GM23338 (cell line): ENCODE measurements at regions not wholly inside any gene's neighbourhood (a gene's known extent, or its start where the extent isn't known, plus 50 kb on each side); places are given as distances from the start of the nearest gene placed in this dataset.

Experiments
- CREB1 ChIP-seq: fragments of 250-450 bp; sonication (Bioruptor Pico); IDR thresholded peaks from 2 replicates; pipeline ENCODE4 v1.5.0; 2020; ENCODE audit warnings: low read depth, mild to moderate bottlenecking, moderate library complexity
- EZH2 ChIP-seq: fragments of 200-600 bp; sonication (generic); IDR thresholded peaks from one replicate; pipeline ENCODE4 v1.8.0; 2017; ENCODE audit warnings: antibody characterized with exemption, mild to moderate bottlenecking, low read depth; ENCODE audit not compliant: unreplicated experiment
- EZH2phosphoT487 ChIP-seq: fragments of 200-600 bp; sonication (generic); IDR thresholded peaks from one replicate; pipeline ENCODE4 v1.8.1; 2018; ENCODE audit warnings: antibody characterized with exemption; ENCODE audit not compliant: unreplicated experiment
- JUNB ChIP-seq: IDR thresholded peaks from one replicate; pipeline ENCODE4 v1.6.1; 2016; ENCODE audit warnings: antibody characterized with exemption; ENCODE audit not compliant: unreplicated experiment
- POLR2AphosphoS5 ChIP-seq: IDR thresholded peaks from 2 replicates; pipeline ENCODE4 v1.6.1; 2016; ENCODE audit warnings: antibody characterized with exemption, low read depth
- REST ChIP-seq: IDR thresholded peaks from one replicate; pipeline ENCODE4 v1.6.1; 2018; ENCODE audit warnings: antibody characterized with exemption; ENCODE audit not compliant: unreplicated experiment
- STAT1 ChIP-seq: IDR thresholded peaks from one replicate; pipeline ENCODE4 v1.6.1; 2016; ENCODE audit warnings: antibody characterized with exemption; ENCODE audit not compliant: unreplicated experiment
- ZNF331 ChIP-seq: fragments of 250-450 bp; sonication (Bioruptor Pico); IDR thresholded peaks from 2 replicates; pipeline ENCODE4 v1.5.0; 2020; ENCODE audit warnings: low read depth, mild to moderate bottlenecking, moderate library complexity
- TF ChIP-seq, protein P1 (sequence below), 2 experiments: fragments of 200-600 bp in 1 of 2; sonication (generic) in 1 of 2; conservative IDR thresholded peaks; 2 replicates each; pipeline versions ENCODE4 v1.5.1 to v1.6.1; 2016 to 2017; ENCODE audit warnings: antibody characterized with exemption in 2 of 2, low read depth in 2 of 2, mild to moderate bottlenecking in 2 of 2, moderate library complexity in 1 of 2

DNA sequence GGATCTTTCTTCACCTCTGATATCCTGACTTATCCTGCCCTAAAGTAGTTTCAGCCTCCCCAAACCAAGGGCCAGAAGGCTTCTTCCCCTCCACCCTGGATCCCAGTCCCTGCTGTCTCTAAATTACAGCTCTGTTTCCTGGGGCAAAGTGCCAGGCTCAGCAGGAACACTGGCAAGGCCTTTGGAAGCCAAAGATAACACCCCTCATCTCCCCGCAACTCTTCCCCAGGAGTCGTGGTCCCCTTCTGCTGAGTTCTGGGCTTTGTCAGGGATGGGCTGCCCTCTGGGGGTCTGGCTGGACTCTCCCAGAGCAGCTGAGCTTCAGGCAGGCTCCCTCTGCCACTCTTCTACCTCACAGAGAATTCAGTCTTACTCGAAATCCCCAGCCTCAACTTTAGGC, 53.8 kb upstream of the AMPD3 start:
- TF ChIP-seq CREB1 (CRISPR knock-in tag) (no peak), STAT1 (no peak), EZH2 (no peak), POLR2AphosphoS5 (no peak), EZH2phosphoT487 (no peak), REST (no peak), ZNF331 (CRISPR knock-in tag) (no peak), JUNB (no peak)
- TF ChIP-seq, protein P1, sequence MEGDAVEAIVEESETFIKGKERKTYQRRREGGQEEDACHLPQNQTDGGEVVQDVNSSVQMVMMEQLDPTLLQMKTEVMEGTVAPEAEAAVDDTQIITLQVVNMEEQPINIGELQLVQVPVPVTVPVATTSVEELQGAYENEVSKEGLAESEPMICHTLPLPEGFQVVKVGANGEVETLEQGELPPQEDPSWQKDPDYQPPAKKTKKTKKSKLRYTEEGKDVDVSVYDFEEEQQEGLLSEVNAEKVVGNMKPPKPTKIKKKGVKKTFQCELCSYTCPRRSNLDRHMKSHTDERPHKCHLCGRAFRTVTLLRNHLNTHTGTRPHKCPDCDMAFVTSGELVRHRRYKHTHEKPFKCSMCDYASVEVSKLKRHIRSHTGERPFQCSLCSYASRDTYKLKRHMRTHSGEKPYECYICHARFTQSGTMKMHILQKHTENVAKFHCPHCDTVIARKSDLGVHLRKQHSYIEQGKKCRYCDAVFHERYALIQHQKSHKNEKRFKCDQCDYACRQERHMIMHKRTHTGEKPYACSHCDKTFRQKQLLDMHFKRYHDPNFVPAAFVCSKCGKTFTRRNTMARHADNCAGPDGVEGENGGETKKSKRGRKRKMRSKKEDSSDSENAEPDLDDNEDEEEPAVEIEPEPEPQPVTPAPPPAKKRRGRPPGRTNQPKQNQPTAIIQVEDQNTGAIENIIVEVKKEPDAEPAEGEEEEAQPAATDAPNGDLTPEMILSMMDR (conservative IDR thresholded peaks at IDR 0.05; ENCODE audit: low read depth in 2 of 2), result peak; percentile 15 to 55; a peak in 2 of 4 replicates
